HG03039 (cell line): ENCODE measurements at regions not wholly inside any gene's neighbourhood (a gene's known extent, or its start where the extent isn't known, plus 50 kb on each side); places are given as distances from the start of the nearest gene placed in this dataset.

Experiments
- ATAC-seq: cut with Tn5 transposase; IDR thresholded peaks from one replicate; pipeline ENCODE4 v1.9.1; 2021; ENCODE audit warnings: mild to moderate bottlenecking, moderate library complexity; ENCODE audit not compliant: unreplicated experiment

- no peak for ATAC-seq
These were observed 188.3 kb downstream of the OGFRL1 start for GRCh38 chr6:71476872-71477271.

- no peak for ATAC-seq
These were observed 190.4 kb downstream of the OGFRL1 start for GRCh38 chr6:71478834-71479541.

- no peak for ATAC-seq
These were observed 192.0 kb downstream of the OGFRL1 start for GRCh38 chr6:71480577-71480976.

- ATAC-seq, result no peak
These were observed 192.4 kb downstream of the OGFRL1 start for GRCh38 chr6:71481011-71481410.

GRCh38 chr6:71481801-71482200 lies 193.2 kb downstream of the OGFRL1 start:
- no peak for ATAC-seq

- ATAC-seq, result no peak
These were observed 194.1 kb downstream of the OGFRL1 start for GRCh38 chr6:71482742-71483141.

- no peak for ATAC-seq
These were observed 197.8 kb downstream of the OGFRL1 start for GRCh38 chr6:71486461-71486860.

GRCh38 chr6:71488186-71488585 lies 199.6 kb downstream of the OGFRL1 start:
- no peak for ATAC-seq

GRCh38 chr6:71489736-71490135 lies 201.1 kb downstream of the OGFRL1 start:
- ATAC-seq, result no peak

- no peak for ATAC-seq
These were observed 202.3 kb downstream of the OGFRL1 start for GRCh38 chr6:71490876-71491275.

- no peak for ATAC-seq
These were observed 203.2 kb downstream of the OGFRL1 start for GRCh38 chr6:71491844-71492243.

GRCh38 chr6:71492668-71493067 lies 204.1 kb downstream of the OGFRL1 start:
- ATAC-seq, result no peak

GRCh38 chr6:71496018-71496721 lies 207.6 kb downstream of the OGFRL1 start:
- ATAC-seq, result peak; percentile 100

- ATAC-seq, result no peak
These were observed 208.1 kb downstream of the OGFRL1 start for GRCh38 chr6:71496722-71497033.

- no peak for ATAC-seq
These were observed 210.0 kb downstream of the OGFRL1 start for GRCh38 chr6:71498638-71499037.

GRCh38 chr6:71499667-71500066 lies 211.1 kb downstream of the OGFRL1 start:
- ATAC-seq, result no peak

GRCh38 chr6:71502168-71502567 lies 213.6 kb downstream of the OGFRL1 start:
- ATAC-seq, result no peak

- ATAC-seq, result no peak
These were observed 214.3 kb downstream of the OGFRL1 start for GRCh38 chr6:71502956-71503355.

GRCh38 chr6:71507183-71507582 lies 218.6 kb downstream of the OGFRL1 start:
- no peak for ATAC-seq

- no peak for ATAC-seq
These were observed 220.8 kb downstream of the OGFRL1 start for GRCh38 chr6:71509191-71510005.

- peak; percentile 77 for ATAC-seq
These were observed 221.6 kb downstream of the OGFRL1 start for GRCh38 chr6:71510057-71510713.
